A549 (cell line): ENCODE measurements at regions not wholly inside any gene's neighbourhood (a gene's known extent, or its start where the extent isn't known, plus 50 kb on each side); places are given as distances from the start of the nearest gene placed in this dataset.

Experiments used
- ATAC-seq, 2 experiments: fragments of 200-7000 bp in 1 of 2; fragments of >200 bp in 1 of 2; cut with Nextera tagmentation in 1 of 2; cut with Tn5 transposase in 1 of 2; 3 replicates each; pipeline versions ENCODE4 v1.8.0 to v1.9.1; 2018 to 2020; ENCODE audit warnings: mild to moderate bottlenecking in 1 of 2, moderate library complexity in 1 of 2
- CTCF ChIA-PET: fragments of 300-600 bp; sonication (Branson Sonifier 250); formaldehyde crosslinking; extraction: SDS; loops from one replicate; lab custom pipeline; 2021; ENCODE audit warnings: antibody characterized with exemption, inconsistent platforms; lab: Yijun Ruan, JAX
- POLR2A ChIA-PET: fragments of 350-600 bp; formaldehyde crosslinking; extraction: SDS; loops from one replicate; lab custom pipeline; 2021; ENCODE audit warnings: antibody characterized with exemption, inconsistent platforms; lab: Yijun Ruan, JAX
- DNase-seq, 2 experiments: peaks; one replicate each; pipeline versions ENCODE4 v3.0.0 to v3.0.0-alpha.2; 2011 to 2016; ENCODE audit warnings: low read depth in 1 of 2, low spot score in 1 of 2
- FAIRE-seq: peaks from 2 replicates; lab custom pipeline; 2011; peaks lifted over from hg19 to GRCh38; lab: Jason Lieb, UNC
- H3K27ac ChIP-seq, 2 experiments: fragments of >200 bp; sonication (Bioruptor Twin); formaldehyde crosslinking; 3 replicates each; pipeline ENCODE4 v1.5.1; 2016 to 2017
- H3K4me1 ChIP-seq: fragments of >200 bp; sonication (Bioruptor Twin); formaldehyde crosslinking; 3 replicates; pipeline ENCODE4 v1.6.1; 2016
- H3K4me2 ChIP-seq: fragments of >200 bp; sonication (Bioruptor Twin); formaldehyde crosslinking; 3 replicates; pipeline ENCODE4 v1.6.1; 2016
- H3K4me3 ChIP-seq: fragments of >200 bp; sonication (Bioruptor Twin); formaldehyde crosslinking; 3 replicates; pipeline ENCODE4 v1.5.1; 2016
- H3K9me3 ChIP-seq: fragments of >200 bp; sonication (Bioruptor Twin); formaldehyde crosslinking; 3 replicates; pipeline ENCODE4 v1.6.1; 2016
- BHLHE40 ChIP-seq: IDR thresholded peaks from 2 replicates; pipeline ENCODE4 v1.6.1; 2012; ENCODE audit warnings: low read depth, low read length, inconsistent platforms
- CHD2 ChIP-seq: fragments of 150-350 bp; IDR thresholded peaks from 2 replicates; pipeline ENCODE4 v1.6.1; 2014; ENCODE audit warnings: low read length; ENCODE audit not compliant: partially characterized antibody
- EHF ChIP-seq: fragments of 250-450 bp; sonication (Bioruptor Pico); IDR thresholded peaks from 2 replicates; pipeline ENCODE4 v1.5.0; 2020; ENCODE audit warnings: mild to moderate bottlenecking
- EP300 ChIP-seq, 2 experiments: fragments of >200 bp; sonication (Bioruptor Twin); formaldehyde crosslinking; IDR thresholded peaks; 2 replicates in 1 of 2; 3 replicates in 1 of 2; pipeline ENCODE4 v1.6.1; 2016 to 2017
- HDAC2 ChIP-seq: fragments of 200-600 bp; sonication (generic); IDR thresholded peaks from 2 replicates; pipeline ENCODE4 v1.6.1; 2016
- HEYL ChIP-seq: fragments of 250-450 bp; sonication (Bioruptor Pico); IDR thresholded peaks from 2 replicates; pipeline ENCODE4 v1.8.0; 2021; ENCODE audit warnings: mild to moderate bottlenecking, moderate library complexity
- HOXB5 ChIP-seq: fragments of 250-450 bp; sonication (Bioruptor Pico); IDR thresholded peaks from 2 replicates; pipeline ENCODE4 v1.5.0; 2020; ENCODE audit warnings: mild to moderate bottlenecking, moderate library complexity
- JUN ChIP-seq, 2 experiments: fragments of >200 bp; sonication (Bioruptor Twin); formaldehyde crosslinking; IDR thresholded peaks; 2 replicates in 1 of 2; 3 replicates in 1 of 2; pipeline ENCODE4 v1.6.1; 2016 to 2017
- KDM5A ChIP-seq: fragments of 200-600 bp; sonication (generic); IDR thresholded peaks from 2 replicates; pipeline ENCODE4 v1.6.1; 2016; ENCODE audit warnings: antibody characterized with exemption, mild to moderate bottlenecking
- RAD21 ChIP-seq, 2 experiments: fragments of >200 bp in 1 of 2; sonication (Bioruptor Twin) in 1 of 2; formaldehyde crosslinking in 1 of 2; IDR thresholded peaks in 1 of 2; conservative IDR thresholded peaks in 1 of 2; 2 replicates in 1 of 2; 3 replicates in 1 of 2; pipeline ENCODE4 v1.6.1; 2012 to 2018; ENCODE audit warnings: inconsistent platforms in 1 of 2
- RNF2 ChIP-seq: fragments of 200-600 bp; sonication (generic); IDR thresholded peaks from 2 replicates; pipeline ENCODE4 v1.6.1; 2016; ENCODE audit warnings: low read depth, mild to moderate bottlenecking, antibody characterized with exemption, moderate library complexity, borderline replicate concordance
- SMC3 ChIP-seq: fragments of >200 bp; sonication (Bioruptor Twin); formaldehyde crosslinking; IDR thresholded peaks from 3 replicates; pipeline ENCODE4 v1.6.1; 2018; ENCODE audit warnings: inconsistent platforms
- TFCP2L1 ChIP-seq: fragments of 250-450 bp; sonication (Bioruptor Pico); IDR thresholded peaks from 2 replicates; pipeline ENCODE4 v1.5.0; 2021; ENCODE audit warnings: mild to moderate bottlenecking
- ZC3H11A ChIP-seq: fragments of 450-650 bp; IDR thresholded peaks from 2 replicates; pipeline ENCODE4 v1.6.1; 2014; ENCODE audit warnings: antibody characterized with exemption, mild to moderate bottlenecking
- ZSCAN20 ChIP-seq: fragments of 250-450 bp; sonication (Bioruptor Pico); IDR thresholded peaks from 2 replicates; pipeline ENCODE4 v1.8.0; 2022; ENCODE audit warnings: mild to moderate bottlenecking, moderate library complexity
- WGBS: methylation state at CpG from one replicate; pipeline ENCODE4 v1.1.6; 2017; ENCODE audit errors: missing lambda C conversion rate; 5-methylcytosine and 5-hydroxymethylcytosine counted together
- TF ChIP-seq, protein P1 (sequence below): fragments of 250-450 bp; sonication (Bioruptor Pico); IDR thresholded peaks from 2 replicates; pipeline ENCODE4 v1.5.0; 2021; ENCODE audit warnings: mild to moderate bottlenecking, moderate library complexity, borderline replicate concordance
- TF ChIP-seq, protein P2 (sequence below): fragments of >200 bp; sonication (Bioruptor Twin); formaldehyde crosslinking; IDR thresholded peaks from 2 replicates; pipeline ENCODE4 v1.6.1; 2016
- TF ChIP-seq, protein P3 (sequence below): IDR thresholded peaks from 2 replicates; pipeline ENCODE4 v1.6.1; 2012
- TF ChIP-seq, protein P4 (sequence below): IDR thresholded peaks from 2 replicates; pipeline ENCODE4 v1.6.1; 2012; ENCODE audit warnings: low read depth, borderline replicate concordance

DNA sequence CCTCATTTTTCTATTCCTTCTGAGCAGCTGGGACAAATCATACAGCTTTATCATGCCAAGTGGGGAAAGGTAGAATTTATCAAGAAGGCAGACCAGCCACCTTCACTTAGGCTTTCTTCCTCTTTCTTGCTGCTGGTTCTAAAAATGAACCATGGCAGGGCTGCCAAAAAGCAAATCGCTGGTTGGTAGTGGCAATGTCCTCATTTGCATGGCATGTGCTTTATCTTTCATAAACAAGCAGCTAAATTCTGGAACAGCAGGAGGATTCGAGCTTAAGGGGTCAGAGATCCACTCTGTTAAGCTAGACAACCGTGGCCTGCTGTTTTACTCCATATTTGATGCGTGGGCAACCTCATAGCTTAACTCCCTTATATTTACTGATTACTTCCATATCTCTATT, 91.3 kb downstream of the RPE65 start:
- POLR2A ChIA-PET = no interaction called here
- TF ChIP-seq, protein P1, sequence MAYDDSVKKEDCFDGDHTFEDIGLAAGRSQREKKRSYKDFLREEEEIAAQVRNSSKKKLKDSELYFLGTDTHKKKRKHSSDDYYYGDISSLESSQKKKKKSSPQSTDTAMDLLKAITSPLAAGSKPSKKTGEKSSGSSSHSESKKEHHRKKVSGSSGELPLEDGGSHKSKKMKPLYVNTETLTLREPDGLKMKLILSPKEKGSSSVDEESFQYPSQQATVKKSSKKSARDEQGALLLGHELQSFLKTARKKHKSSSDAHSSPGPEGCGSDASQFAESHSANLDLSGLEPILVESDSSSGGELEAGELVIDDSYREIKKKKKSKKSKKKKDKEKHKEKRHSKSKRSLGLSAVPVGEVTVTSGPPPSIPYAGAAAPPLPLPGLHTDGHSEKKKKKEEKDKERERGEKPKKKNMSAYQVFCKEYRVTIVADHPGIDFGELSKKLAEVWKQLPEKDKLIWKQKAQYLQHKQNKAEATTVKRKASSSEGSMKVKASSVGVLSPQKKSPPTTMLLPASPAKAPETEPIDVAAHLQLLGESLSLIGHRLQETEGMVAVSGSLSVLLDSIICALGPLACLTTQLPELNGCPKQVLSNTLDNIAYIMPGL = no peak
- TF ChIP-seq SMC3 = no peak
- TF ChIP-seq, protein P2, sequence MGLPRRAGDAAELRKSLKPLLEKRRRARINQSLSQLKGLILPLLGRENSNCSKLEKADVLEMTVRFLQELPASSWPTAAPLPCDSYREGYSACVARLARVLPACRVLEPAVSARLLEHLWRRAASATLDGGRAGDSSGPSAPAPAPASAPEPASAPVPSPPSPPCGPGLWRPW = no peak
- TF ChIP-seq, all 56 proteins: peak for 0
- Histone ChIP-seq H3K27ac (no peak overlapping the region), H3K4me1 (no peaks in the 10 kb centered on the region), H3K4me2 (no peak overlapping the region), H3K4me3 (no peak overlapping the region), H3K9me3 (no peaks in the 10 kb centered on the region)
- 28% methylated on average over 4 of the region's 4 CpGs for WGBS
- no peak for FAIRE-seq
- CTCF ChIA-PET = no interaction called here
- ATAC-seq = no peak
- DNase-seq = no peak

DNA sequence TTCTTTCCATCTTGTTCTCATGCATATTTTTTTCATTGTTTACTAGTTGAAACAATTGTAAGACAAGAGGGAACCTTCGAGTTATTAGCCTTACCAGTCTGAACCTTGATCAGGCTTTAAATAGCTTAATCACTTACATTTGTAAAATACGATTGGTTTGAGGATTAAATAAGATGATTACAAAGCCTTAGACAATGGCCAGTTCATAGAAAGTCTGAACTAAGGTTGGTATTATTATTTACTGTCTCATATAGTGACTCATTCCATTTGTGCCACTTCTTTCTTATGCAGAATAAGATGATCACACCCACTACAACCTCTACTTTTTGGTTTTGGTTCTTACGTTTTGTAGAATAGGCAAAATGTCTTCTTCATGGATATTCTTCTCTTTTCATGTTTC, 94.1 kb downstream of the RPE65 start:
- no peaks in the 10 kb centered on the region for H3K4me1 ChIP-seq
- CTCF ChIA-PET = interaction anchor here (0.6 to 0.8 kb wide), 2 partner anchors 9 to 117 kb away, joined by 3 read pairs; no protein-coding TSS in a partner anchor
- FAIRE-seq (no peak), ATAC-seq (no peak)
- 47% methylated on average over 3 of the region's 3 CpGs for WGBS
- H3K9me3 ChIP-seq = no peaks in the 10 kb centered on the region
- no peak for TF ChIP-seq TFCP2L1
- TF ChIP-seq ZC3H11A = no peak
- no peak for TF ChIP-seq HEYL (CRISPR knock-in tag)
- no peak for TF ChIP-seq HDAC2
- TF ChIP-seq EP300 (IDR thresholded peaks at IDR 0.05) = no peak
- TF ChIP-seq RAD21 (conservative IDR thresholded peaks at IDR 0.05 in 1 of 2, IDR thresholded peaks at IDR 0.05 in 1 of 2) = no peak
- TF ChIP-seq, protein P3, sequence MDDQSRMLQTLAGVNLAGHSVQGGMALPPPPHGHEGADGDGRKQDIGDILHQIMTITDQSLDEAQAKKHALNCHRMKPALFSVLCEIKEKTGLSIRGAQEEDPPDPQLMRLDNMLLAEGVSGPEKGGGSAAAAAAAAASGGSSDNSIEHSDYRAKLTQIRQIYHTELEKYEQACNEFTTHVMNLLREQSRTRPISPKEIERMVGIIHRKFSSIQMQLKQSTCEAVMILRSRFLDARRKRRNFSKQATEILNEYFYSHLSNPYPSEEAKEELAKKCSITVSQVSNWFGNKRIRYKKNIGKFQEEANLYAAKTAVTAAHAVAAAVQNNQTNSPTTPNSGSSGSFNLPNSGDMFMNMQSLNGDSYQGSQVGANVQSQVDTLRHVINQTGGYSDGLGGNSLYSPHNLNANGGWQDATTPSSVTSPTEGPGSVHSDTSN = no peak
- TF ChIP-seq KDM5A = no peak
- TF ChIP-seq JUN (IDR thresholded peaks at IDR 0.05) = no peak
- TF ChIP-seq, protein P4, sequence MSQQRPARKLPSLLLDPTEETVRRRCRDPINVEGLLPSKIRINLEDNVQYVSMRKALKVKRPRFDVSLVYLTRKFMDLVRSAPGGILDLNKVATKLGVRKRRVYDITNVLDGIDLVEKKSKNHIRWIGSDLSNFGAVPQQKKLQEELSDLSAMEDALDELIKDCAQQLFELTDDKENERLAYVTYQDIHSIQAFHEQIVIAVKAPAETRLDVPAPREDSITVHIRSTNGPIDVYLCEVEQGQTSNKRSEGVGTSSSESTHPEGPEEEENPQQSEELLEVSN = no peak
- TF ChIP-seq, all 56 proteins: peak for 0
- POLR2A ChIA-PET = no interaction called here
- Histone ChIP-seq H3K4me2 (no peak overlapping the region), H3K27ac (no peak overlapping the region), H3K4me3 (no peak overlapping the region)
- no peak for DNase-seq

DNA sequence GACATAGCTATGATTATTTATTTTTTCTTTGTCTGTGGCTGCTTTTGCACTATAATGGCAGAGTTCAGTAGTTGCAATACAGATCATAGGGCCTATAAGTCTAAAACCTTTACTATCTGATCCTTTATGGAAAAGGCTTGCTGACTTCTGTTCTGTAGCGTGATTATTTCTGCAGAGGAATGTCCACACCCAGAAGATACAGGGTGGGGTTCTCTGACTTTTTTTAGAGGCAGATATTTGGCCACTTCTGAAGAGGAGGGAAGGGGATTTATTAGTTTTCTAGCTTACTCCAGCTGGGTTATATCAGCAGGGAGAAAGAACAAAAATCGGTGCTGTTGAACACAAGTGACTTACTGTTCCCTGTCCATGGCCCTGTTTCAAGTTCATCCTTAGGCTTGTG, 97.6 kb downstream of the RPE65 start:
- CTCF ChIA-PET = interaction anchor here (1.1 to 1.6 kb wide), 2 partner anchors 9 to 231 kb away, joined by 3 to 7 read pairs; no protein-coding TSS in a partner anchor
- H3K4me3 ChIP-seq = no peak overlapping the region
- no peak overlapping the region for H3K27ac ChIP-seq
- POLR2A ChIA-PET = no interaction called here
- ATAC-seq = no peak
- no peak for FAIRE-seq
- TF ChIP-seq CHD2 (no peak), RNF2 (no peak), ZSCAN20 (CRISPR knock-in tag) (no peak), BHLHE40 (no peak), EHF (CRISPR knock-in tag) (no peak), TFCP2L1 (no peak), HOXB5 (no peak), JUN (IDR thresholded peaks at IDR 0.05) (no peak)
- TF ChIP-seq, protein P4 = no peak
- WGBS = 67% methylated on average over 2 of the region's 2 CpGs
- H3K4me1 ChIP-seq = no peaks in the 10 kb centered on the region
- no peak overlapping the region for H3K4me2 ChIP-seq
- no peaks in the 10 kb centered on the region for H3K9me3 ChIP-seq
- DNase-seq = no peak
